IMR-90 (cell line): ENCODE measurements at regions not wholly inside any gene's neighbourhood (a gene's known extent, or its start where the extent isn't known, plus 50 kb on each side); places are given as distances from the start of the nearest gene placed in this dataset.

Experiments
- ATAC-seq: fragments of 200-7000 bp; cut with Tn5 transposase; 2 replicates; pipeline ENCODE4 v1.9.1; 2020; ENCODE audit warnings: low read depth, mild to moderate bottlenecking, moderate library complexity
- BruUV-seq: library from RNA; stranded (reverse); fragments of 400-500 nt; replicated peaks from 2 replicates; lab custom pipeline; 2021; lab: Mats Ljungman, UMichigan
- CTCF ChIA-PET: fragments of 300-600 bp; formaldehyde crosslinking; extraction: SDS; loops from one replicate; lab custom pipeline; 2021; ENCODE audit warnings: antibody characterized with exemption; lab: Yijun Ruan, JAX
- POLR2A ChIA-PET: fragments of 300-600 bp; sonication (Branson Sonifier 250); formaldehyde crosslinking; loops from one replicate; lab custom pipeline; 2022; ENCODE audit warnings: antibody characterized with exemption; ENCODE audit not compliant: unreplicated experiment; lab: Charles Lee
- DNase-seq: peaks from one replicate; pipeline ENCODE4 v3.0.0; 2013
- H2AFZ ChIP-seq: replicated peaks from 2 replicates; pipeline ENCODE3; 2013; ENCODE audit warnings: low read length, mild to moderate bottlenecking; ENCODE audit not compliant: poor library complexity
- H2AK5ac ChIP-seq: 2 replicates; pipeline ENCODE4 v1.6.1; 2013; ENCODE audit warnings: low read depth, low read length, inconsistent platforms
- H2AK9ac ChIP-seq: replicated peaks from 2 replicates; pipeline ENCODE3; 2013; ENCODE audit warnings: mild to moderate bottlenecking, low read depth, low read length, moderate library complexity; ENCODE audit not compliant: poor library complexity
- H2BK120ac ChIP-seq: 2 replicates; pipeline ENCODE4 v1.6.1; 2013; ENCODE audit warnings: low read depth, low read length, inconsistent platforms
- H2BK15ac ChIP-seq: 3 replicates; pipeline ENCODE4 v1.6.1; 2013; ENCODE audit warnings: low read depth, low read length, inconsistent platforms
- H2BK20ac ChIP-seq: 2 replicates; pipeline ENCODE4 v1.6.1; 2013; ENCODE audit warnings: low read depth, mild to moderate bottlenecking, inconsistent platforms, low read length, moderate library complexity
- H2BK5ac ChIP-seq: 2 replicates; pipeline ENCODE4 v1.6.1; 2013; ENCODE audit warnings: mild to moderate bottlenecking, low read depth, low read length, inconsistent platforms; ENCODE audit not compliant: poor library complexity, severe bottlenecking
- H3K14ac ChIP-seq: replicated peaks from 2 replicates; pipeline ENCODE4 v1.6.1; 2013; ENCODE audit warnings: low read depth, low read length, inconsistent platforms
- H3K18ac ChIP-seq: 2 replicates; pipeline ENCODE4 v1.6.1; 2013; ENCODE audit warnings: low read depth, low read length, control low read depth
- H3K23ac ChIP-seq: 2 replicates; pipeline ENCODE4 v1.6.1; 2013; ENCODE audit warnings: low read depth, low read length, inconsistent platforms
- H3K27ac ChIP-seq: 2 replicates; pipeline ENCODE4 v1.5.1; 2013; ENCODE audit warnings: mild to moderate bottlenecking, control low read depth, low read length; ENCODE audit not compliant: insufficient read depth
- H3K27me3 ChIP-seq: 2 replicates; pipeline ENCODE4 v1.6.1; 2013; ENCODE audit warnings: low read length; ENCODE audit not compliant: control insufficient read depth, insufficient read depth
- H3K36me3 ChIP-seq: 2 replicates; pipeline ENCODE4 v1.6.1; 2013; ENCODE audit warnings: low read length, mixed read lengths; ENCODE audit not compliant: control insufficient read depth, insufficient read depth
- H3K4ac ChIP-seq: 2 replicates; pipeline ENCODE4 v1.6.1; 2013; ENCODE audit warnings: low read depth, low read length, inconsistent platforms
- H3K4me1 ChIP-seq: 2 replicates; pipeline ENCODE4 v1.6.1; 2013; ENCODE audit warnings: low read length, mixed read lengths; ENCODE audit not compliant: control insufficient read depth, insufficient read depth
- H3K4me2 ChIP-seq: 2 replicates; pipeline ENCODE4 v1.6.1; 2013; ENCODE audit warnings: low read depth, mild to moderate bottlenecking, control low read depth, low read length, moderate library complexity
- H3K4me3 ChIP-seq: 2 replicates; pipeline ENCODE4 v1.5.1; 2013; ENCODE audit warnings: low read depth, mild to moderate bottlenecking, control low read depth, low read length, moderate library complexity; ENCODE audit not compliant: insufficient read depth
- H3K56ac ChIP-seq: 2 replicates; pipeline ENCODE4 v1.6.1; 2013; ENCODE audit warnings: low read length, inconsistent platforms; ENCODE audit not compliant: insufficient read depth; ENCODE audit errors: extremely low read depth
- H3K79me1 ChIP-seq, 2 experiments: 2 replicates each; pipeline ENCODE4 v1.6.1; 2013; ENCODE audit warnings: low read length in 2 of 2, inconsistent platforms in 1 of 2, low read depth in 1 of 2
- H3K9ac ChIP-seq: 2 replicates; pipeline ENCODE4 v1.6.1; 2013; ENCODE audit warnings: low read depth, low read length, control low read depth
- H3K9me1 ChIP-seq: 2 replicates; pipeline ENCODE4 v1.6.1; 2013; ENCODE audit warnings: low read length, inconsistent platforms; ENCODE audit not compliant: insufficient read depth
- H3K9me3 ChIP-seq: 2 replicates; pipeline ENCODE4 v1.6.1; 2013; ENCODE audit warnings: low read length; ENCODE audit not compliant: control insufficient read depth, insufficient read depth
- H4K20me1 ChIP-seq: 2 replicates; pipeline ENCODE4 v1.6.1; 2013; ENCODE audit warnings: low read length, inconsistent platforms; ENCODE audit not compliant: insufficient read depth
- H4K5ac ChIP-seq: 2 replicates; pipeline ENCODE4 v1.6.1; 2013; ENCODE audit warnings: mild to moderate bottlenecking, low read depth, low read length, control low read depth
- H4K8ac ChIP-seq, 2 experiments: 2 replicates each; pipeline ENCODE4 v1.6.1; 2013; ENCODE audit warnings: low read depth in 2 of 2, low read length in 2 of 2, control low read depth in 1 of 2, inconsistent platforms in 1 of 2
- H4K91ac ChIP-seq: 2 replicates; pipeline ENCODE4 v1.6.1; 2013; ENCODE audit warnings: low read depth, low read length, inconsistent platforms; ENCODE audit not compliant: insufficient read depth
- BHLHE40 ChIP-seq: fragments of 150-350 bp; IDR thresholded peaks from 2 replicates; pipeline ENCODE4 v1.6.1; 2016; ENCODE audit warnings: mild to moderate bottlenecking, low read depth, low read length
- FOS ChIP-seq: fragments of 150-350 bp; IDR thresholded peaks from 2 replicates; pipeline ENCODE4 v1.6.1; 2016; ENCODE audit warnings: low read depth, low read length
- RAD21 ChIP-seq: IDR thresholded peaks from 2 replicates; pipeline ENCODE4 v1.6.1; 2012; ENCODE audit warnings: low read length, improper control_type of control experiment
- WGBS, 2 experiments: methylation state at CpG; one replicate each; pipeline versions ENCODE4 v1.1.5 to v1.1.7; 2013; ENCODE audit warnings: missing lambda C conversion rate in 2 of 2; ENCODE audit not compliant: insufficient read length in 1 of 2; ENCODE audit errors: extremely low coverage in 2 of 2; 5-methylcytosine and 5-hydroxymethylcytosine counted together
- dilution Hi-C: fragments of 300-500 bp; cut with HindIII; formaldehyde crosslinking; loops from one replicate; pipeline ENCODE4 v1.14.3; 2018; ENCODE audit warnings: low sequenced_read_pairs; ENCODE audit not compliant: unreplicated experiment
- in situ Hi-C: fragments of 300-500 bp; cut with MboI; formaldehyde crosslinking; loops from 3 replicates; pipeline ENCODE4 v1.14.3; 2019; ENCODE audit warnings: low sequenced_read_pairs, inconsistent platforms, mixed read lengths
- intact Hi-C: fragments of 100-400 bp; cut with micrococcal nuclease; formaldehyde crosslinking; loops from 2 replicates; pipeline ENCODE4 v1.10.0; 2022
- TF ChIP-seq, protein P1 (sequence below): fragments of 150-350 bp; IDR thresholded peaks from 2 replicates; pipeline ENCODE4 v1.6.1; 2016; ENCODE audit warnings: low read depth, mild to moderate bottlenecking, low read length, moderate library complexity, borderline replicate concordance

- Histone ChIP-seq H3K18ac (no peak overlapping the region), H3K14ac (no peak overlapping the region), H3K9me3 (no peaks in the 10 kb centered on the region), H4K8ac (no peak overlapping the region), H4K20me1 (no peaks in the 10 kb centered on the region), H3K27ac (no peak overlapping the region), H2BK120ac (no peak overlapping the region), H3K27me3 (no peaks in the 10 kb centered on the region), H2AFZ (no peak overlapping the region), H4K91ac (no peak overlapping the region), H4K5ac (no peak overlapping the region), H3K23ac (no peak overlapping the region), H3K36me3 (no peaks in the 10 kb centered on the region), H3K56ac (no peak overlapping the region), H2BK15ac (no peak overlapping the region), H3K79me1 (no peaks in the 10 kb centered on the region), H2AK5ac (no peak overlapping the region), H3K4me1 (no peaks in the 10 kb centered on the region), H3K4me3 (no peak overlapping the region), H3K4me2 (no peak overlapping the region), H2BK20ac (no peak overlapping the region), H2BK5ac (no peak overlapping the region), H3K4ac (no peak overlapping the region), H2AK9ac (no peak overlapping the region), H3K9me1 (no peaks in the 10 kb centered on the region), H3K9ac (no peak overlapping the region)
- ChIA-PET CTCF (no interaction called here), POLR2A (no interaction called here)
- dilution Hi-C loops (no loop called here), in situ Hi-C loops (no loop called here), intact Hi-C loops (no loop called here)
- DNase-seq = no peak
- ATAC-seq = no peak
- TF ChIP-seq RAD21 (no peak), BHLHE40 (no peak), FOS (no peak)
- TF ChIP-seq, protein P1, sequence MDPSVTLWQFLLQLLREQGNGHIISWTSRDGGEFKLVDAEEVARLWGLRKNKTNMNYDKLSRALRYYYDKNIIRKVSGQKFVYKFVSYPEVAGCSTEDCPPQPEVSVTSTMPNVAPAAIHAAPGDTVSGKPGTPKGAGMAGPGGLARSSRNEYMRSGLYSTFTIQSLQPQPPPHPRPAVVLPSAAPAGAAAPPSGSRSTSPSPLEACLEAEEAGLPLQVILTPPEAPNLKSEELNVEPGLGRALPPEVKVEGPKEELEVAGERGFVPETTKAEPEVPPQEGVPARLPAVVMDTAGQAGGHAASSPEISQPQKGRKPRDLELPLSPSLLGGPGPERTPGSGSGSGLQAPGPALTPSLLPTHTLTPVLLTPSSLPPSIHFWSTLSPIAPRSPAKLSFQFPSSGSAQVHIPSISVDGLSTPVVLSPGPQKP = no peak
- BruUV-seq = no TSS peak
- no CpG with 5 or more reads among the region's 1 CpG for WGBS, 2 experiments
Observed at GRCh38 chr15:91685436-91685835, 168.1 kb upstream of the SLCO3A1 start.
